Activated CD8-positive, alpha-beta memory T cell treated with anti-CD3 and anti-CD28 coated beads, Interleukin-2, amount 50 U/mL, for 48 hours (primary cell): ENCODE measurements at regions not wholly inside any gene's neighbourhood (a gene's known extent, or its start where the extent isn't known, plus 50 kb on each side); places are given as distances from the start of the nearest gene placed in this dataset.

Source experiments
- DNase-seq: peaks from one replicate; pipeline ENCODE4 v3.0.0-alpha.2; 2020

DNA sequence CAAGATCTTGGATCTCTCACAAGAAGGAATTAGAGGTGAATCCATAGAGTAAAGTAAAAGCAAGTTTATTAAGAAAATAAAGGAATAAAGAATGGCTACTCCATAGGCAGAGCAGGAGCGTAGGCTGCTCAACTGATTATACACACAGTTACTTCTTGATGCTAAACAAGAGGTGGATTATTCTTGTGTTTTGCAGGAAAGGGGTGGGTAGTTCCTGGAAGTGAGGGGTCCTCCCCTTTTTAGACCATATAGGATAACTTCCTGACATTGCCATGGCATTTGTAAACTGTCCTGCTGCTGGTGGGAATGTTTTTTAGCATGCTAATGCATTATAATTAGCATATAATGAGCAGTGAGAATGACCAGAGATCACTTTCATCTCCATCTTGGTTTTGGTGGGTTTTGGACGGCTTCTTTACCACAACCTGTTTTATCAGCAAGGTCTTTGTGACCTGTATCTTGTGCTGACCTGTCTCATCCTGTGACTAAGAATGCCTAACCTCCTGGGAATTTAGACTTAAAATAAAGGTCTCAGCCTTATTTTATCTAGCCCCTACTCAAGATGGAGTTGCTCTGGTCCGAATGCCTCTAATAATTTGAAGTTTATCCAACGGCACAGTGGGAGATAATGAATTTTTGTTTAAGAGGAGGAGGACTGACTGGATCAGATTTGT lies 165.7 kb upstream of the DMRT1 start:
- DNase-seq, result no peak

DNA sequence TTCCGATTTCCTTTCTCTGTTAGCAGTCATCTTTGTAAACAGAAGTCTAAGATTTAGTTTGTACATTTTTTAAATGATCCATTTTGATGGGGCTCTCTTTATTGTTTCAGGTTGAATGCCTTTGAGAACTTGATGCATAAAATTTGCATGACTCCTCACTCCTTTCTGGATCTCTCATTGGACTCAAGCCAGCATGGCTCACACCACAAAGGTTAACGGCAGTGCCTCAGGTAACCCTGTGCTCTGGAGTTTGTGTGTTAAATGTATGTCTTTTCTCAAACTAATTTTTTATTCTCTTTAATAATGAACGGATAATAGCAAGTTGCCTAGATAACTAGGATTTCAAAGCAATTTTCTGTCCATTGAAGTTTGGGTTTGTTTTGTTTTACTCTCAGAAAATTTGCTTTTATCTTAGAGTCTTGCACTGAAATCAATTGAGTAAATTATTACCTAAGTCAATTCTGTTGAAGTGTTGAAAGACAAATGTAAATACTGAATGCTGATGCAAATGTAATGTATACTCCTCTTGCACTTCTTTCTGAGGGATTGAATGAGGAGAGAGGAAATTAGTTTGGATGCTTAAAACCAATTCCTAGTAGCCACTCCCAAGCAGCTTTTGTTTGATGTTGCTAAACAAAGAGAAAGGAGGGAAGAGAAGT lies 164.6 kb upstream of the DMRT1 start:
- no peak for DNase-seq

DNA sequence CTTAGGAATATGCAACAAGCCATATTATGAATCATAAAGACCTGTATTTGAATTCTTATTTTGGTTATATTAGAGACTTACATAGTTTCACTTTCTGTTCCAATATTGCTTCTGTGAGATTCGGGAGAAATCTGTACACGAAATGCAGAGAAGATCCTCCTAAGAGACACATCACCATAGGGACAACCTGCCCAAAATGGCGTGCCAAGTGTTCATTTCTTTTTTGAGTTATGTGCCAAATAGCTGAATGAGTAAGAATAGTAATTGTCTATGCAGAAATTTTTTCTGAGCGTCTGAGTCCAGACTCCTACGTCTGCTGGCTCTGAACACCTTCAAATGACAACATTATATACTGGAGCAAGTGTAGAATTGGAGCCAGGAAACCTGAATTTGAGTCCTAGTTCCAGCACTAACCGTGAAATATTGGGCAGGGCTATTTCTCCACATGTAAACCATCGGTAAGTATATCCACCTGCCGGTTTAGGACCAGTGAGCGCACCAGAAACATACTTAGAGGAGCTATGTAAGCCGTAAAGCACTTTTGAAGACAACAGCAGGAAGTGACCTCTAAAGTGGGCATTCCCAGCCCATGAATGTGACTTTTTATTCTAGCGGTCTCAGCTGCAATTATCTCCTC lies 163.9 kb upstream of the DMRT1 start:
- no peak for DNase-seq

DNA sequence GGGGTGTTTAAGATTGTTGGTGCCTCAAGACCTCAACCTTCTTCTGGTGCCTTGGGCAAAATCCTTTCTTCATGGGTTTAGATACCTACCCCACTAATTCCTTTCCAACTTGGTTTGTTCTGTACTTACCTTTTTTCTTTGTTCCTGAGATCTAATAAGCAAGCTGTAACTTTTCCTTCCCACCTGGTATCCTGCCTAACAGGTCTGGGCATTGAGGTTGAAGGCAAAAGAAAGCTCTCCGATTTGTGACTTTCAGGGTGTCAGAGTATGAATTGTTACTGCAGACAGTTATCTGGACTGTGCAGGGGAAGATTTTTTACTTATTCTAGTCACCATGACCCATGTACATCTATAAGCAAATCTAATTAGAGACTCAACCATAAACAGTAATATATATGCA lies 162.6 kb upstream of the DMRT1 start:
- DNase-seq, result no peak

DNA sequence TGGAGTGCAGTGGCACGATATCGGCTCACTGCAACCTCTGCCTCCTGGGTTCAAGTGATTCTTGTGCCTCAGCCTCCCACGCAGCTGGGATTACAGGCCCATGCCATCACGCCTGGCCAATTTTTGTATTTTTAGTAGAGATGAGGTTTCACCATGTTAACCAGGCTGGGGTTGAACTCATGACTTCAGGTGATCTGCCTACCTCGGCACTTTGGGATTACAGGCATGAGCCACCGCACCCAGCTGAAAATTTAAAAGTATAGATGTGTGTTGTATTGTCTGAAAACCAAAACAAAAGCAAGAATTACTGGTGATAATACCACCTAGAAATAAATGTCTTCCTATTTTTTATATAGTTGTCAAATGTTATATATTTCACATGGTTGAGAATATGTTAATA lies 162.0 kb upstream of the DMRT1 start:
- DNase-seq, result no peak

DNA sequence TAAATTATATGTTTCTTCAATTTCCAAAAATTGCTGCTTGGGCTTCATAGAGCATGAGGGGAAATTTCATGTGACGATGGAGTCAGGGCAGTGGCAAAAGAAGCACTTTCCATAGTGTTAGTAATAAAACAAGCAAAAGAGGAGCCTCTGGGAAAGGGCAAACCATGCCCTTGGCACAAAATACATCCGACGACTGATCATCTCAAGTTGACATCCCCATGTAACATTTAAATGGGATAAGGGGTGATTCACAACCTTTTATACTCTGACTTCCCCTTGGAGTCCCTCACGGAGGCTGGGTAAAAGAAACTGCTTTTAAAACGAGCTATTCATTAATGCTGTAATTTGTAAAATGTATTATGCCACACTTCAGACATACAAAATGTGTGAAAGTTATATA lies 161.4 kb upstream of the DMRT1 start:
- no peak for DNase-seq

DNA sequence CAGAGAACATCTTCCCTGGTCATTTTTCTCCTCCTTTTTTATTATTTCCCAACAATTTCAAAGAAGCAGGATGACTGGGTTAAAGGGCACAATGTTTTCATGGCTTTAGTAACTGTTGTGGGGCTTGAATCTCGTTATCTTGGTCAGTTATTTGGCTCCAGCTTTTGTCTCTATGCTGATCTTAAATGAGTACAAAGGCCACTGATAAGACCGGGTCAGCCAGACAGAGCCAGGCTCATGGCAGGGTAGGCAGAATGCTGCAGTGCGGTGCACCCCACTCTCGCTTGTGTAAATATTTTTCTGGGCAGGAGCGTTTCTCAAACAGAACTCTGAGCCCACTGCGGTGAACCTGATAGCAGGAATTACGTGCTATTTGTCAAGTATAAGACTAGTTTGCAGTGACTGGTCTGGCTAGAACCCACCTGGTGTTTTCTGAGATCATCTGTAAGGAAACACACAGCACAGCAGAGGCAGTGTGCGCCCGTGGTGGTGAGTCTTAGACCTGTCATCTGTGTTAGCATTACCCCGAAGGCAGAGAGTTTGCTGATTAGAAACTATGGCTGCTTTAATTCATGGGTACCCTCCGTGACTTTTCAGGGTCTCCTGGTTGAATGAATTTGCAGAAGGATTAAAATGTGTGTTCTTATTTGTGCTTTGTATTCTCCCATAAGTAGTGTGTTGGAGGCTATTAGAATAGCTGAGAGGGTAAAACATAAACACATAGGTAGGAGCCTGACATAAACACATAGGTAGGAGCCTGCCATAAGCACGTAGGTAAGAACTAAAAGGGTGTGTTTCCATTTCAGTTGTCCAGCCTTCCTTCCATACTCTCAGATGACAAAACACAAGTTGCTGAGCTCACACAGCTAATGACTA lies 158.6 kb upstream of the DMRT1 start:
- DNase-seq, result no peak

DNA sequence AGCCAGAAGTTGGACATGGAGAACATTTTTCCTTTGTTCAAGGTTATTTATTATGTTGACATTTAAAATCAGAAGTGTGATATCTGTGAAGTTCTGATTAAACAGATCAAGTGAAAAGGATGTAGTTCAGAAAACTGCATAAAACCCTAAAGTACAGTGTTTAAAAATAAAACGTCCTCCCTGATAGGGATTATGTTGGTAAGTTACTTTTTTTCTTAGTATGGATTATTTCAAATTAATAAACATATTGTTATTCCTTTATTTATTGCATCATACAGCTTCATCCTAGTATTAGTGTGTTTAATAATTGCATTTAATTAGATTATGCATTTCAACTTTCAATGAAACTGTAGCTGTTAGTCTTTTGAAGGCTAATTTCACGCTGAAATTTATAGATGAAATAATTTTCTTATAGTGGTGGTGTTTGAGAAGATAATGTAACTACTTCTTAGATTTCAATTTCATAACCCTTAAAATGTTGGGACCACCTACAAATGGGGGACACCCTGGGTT lies 157.9 kb upstream of the DMRT1 start:
- DNase-seq, result no peak

DNA sequence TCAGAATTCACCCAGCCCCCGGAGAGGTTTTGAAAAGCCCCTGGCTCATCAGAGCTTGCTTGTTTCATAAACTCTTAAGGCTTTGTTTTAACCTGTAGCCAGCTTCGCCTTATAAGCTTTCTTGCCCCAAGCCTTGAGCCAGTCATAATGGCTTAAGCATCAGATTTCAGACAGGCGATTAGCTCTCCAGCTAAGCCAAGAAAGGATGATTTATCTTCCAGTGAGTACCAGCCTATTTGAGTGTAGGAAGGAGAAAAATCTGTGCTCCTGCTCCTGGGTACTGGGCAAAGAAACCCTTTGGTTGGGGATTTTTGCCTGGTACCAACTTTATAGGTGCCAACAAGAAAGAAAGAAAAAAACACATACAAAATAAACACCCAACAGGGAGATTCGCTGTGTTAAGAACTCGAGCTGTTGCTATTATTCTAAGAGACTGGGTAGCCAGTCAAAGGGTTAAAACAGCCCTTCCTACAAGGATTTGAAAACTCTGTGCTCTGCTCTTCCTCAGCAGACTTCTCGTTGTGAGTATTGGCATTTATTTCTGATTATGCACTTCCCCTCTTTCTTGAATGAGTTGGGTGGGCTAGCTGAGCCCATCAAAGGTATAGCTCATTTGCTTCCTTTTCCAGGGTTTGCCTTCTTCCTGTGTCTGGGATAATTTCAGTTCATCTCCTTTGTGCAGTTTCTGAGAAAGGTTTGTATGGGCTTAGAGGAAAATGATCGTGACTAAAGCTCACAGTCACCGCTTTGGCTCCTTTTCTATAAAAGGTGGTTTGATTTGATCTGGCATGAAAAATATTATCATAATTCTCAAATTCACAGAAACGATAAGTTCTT lies 157.2 kb upstream of the DMRT1 start:
- DNase-seq, result no peak

DNA sequence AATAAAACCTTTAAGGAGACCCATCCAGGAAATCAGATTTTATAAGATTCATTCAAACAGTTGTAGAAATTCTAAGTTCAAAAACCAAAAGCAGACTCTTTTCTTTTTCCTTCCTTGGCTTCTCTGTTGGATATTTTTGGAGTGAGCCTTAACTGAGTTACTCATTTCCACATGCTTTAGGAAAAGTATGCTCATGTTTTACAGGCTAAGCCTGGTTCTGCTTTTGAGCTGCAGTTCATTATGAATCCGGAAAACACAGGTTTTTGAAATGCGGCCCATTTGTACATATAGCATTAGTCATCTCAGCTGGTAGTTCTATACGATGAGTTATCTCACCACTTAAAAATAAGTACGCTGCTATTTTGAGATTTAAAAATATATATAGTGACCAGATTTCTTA lies 156.6 kb upstream of the DMRT1 start:
- DNase-seq, result no peak

DNA sequence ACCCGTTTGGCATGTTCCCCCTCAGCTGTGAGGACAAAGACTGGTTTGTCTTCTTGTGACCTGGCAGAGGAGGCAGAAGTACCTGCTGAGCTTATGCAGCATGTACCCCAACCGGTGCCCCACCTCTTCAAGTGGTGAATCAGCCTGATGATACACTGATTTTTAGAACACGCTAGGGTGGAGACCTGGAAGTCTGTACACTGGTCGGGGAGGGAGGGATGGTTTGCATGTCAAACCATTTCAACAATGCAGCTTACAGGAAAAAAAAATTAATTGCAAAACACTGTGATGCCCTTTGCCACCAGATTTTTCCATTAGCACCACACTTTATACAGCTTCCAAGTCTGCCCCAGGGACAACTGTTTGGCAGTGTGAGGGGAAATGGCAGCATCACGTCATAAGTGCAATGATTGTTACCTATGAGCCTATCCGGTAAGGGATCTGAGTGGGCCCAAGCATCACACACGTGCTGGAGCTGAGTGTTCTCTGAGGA lies 155.1 kb upstream of the DMRT1 start:
- no peak for DNase-seq

DNA sequence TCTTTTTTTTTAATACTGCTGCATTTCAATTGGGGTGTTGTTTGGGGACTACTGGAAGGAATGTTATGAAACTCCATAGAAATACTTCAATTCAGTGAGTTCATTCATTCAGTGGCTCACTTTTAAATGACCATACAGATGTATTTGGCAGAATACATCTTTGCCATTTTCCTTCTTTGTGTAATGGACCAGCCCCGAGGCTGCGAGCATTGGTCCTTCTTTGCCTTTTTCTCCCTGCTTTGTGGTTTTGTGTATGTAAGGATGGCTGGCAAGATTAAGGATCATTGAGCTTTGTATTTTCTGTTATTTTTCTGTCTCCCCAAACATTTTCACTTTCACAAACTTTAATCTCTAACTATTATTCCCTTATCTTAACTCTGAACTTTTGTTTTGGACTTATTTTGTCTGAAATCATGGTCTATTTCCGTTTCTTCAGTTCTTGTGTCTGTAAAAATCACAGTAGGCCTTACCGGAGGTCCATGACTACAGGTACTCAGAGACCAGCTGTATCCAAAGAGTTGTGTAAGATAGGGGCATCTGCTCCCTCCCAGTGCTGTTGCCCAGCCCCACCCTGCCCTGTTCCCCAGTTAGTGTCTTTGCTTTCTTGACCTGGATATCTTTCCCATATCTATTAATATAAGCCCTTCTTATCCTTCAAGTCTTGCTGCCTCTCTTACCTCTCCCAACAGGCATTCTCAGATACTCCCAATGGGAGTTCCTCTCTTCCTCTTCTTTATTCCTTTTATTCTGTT lies 154.3 kb upstream of the DMRT1 start:
- no peak for DNase-seq

DNA sequence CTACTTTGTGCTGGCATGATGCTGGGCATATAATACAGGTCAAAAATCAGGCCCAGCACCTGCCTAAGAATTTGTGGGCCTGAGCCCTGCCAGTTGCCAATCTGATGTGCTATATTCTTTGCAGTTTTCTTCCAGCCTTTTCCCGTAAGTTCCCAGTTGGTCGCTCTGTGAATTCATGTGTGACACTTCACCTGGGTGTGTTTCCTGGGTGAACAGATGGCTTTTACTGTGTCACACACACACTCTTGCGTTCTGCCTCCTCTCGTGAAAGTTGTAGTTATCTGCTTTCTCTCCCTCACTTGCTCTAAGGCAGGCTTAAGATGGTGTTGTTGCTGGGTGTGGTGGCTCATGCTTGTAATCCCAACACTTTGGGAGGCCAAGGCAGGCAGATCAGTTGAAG lies 153.5 kb upstream of the DMRT1 start:
- DNase-seq, result no peak

DNA sequence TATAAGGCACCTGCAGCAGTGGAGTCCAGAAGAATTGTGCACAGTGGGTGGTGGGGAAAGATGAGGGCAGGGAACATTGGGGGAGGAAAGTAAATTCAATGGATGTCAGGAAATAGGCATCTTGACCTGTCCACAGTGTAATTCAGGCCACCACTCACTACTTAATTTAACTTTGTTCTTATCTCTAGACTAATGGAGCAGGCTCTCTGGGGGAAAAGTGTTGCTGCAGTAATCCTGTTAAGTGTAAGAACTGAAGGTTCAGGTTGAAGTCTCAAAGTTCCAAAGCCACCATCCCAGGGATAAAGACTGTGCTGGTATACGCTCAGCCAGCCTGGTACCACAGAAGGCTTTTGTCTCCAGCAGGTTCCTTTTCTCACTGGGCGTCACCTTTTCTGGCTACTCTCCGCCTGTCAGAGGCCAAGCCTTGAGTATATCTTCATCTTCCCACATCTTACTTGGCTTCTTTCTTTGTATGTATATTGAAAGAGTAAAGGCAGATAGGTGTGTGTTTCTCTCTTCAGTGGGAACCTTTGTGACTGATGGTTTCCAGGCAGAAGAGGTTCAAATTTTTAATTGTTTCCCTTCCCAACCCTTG lies 150.9 kb upstream of the DMRT1 start:
- no peak for DNase-seq

DNA sequence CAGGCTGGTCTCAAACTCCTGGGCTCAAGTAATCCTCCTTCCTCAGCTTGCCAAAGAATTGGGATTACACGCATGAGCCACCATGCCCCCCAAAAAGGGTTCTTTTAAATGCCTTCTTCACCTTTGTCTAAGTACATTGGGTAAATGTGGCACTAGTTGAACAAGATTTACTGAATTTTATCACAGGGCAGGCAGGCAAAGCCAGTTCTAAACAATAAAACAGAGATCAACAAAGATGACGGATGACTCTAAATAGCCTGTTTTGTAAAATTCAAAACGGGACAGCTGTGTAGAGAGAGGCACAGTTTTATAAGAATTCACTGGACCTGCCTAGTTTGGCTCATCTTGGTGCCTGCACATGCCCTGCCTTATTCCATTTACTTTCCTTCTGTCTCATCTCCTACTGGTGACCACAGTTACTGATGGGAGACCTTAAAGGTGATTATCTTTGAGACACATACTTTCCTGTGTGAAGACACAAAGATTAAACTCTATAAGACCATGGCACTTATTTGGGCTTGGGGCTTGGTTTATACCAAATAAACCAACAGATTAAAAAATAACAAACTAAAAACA lies 149.6 kb upstream of the DMRT1 start:
- no peak for DNase-seq

DNA sequence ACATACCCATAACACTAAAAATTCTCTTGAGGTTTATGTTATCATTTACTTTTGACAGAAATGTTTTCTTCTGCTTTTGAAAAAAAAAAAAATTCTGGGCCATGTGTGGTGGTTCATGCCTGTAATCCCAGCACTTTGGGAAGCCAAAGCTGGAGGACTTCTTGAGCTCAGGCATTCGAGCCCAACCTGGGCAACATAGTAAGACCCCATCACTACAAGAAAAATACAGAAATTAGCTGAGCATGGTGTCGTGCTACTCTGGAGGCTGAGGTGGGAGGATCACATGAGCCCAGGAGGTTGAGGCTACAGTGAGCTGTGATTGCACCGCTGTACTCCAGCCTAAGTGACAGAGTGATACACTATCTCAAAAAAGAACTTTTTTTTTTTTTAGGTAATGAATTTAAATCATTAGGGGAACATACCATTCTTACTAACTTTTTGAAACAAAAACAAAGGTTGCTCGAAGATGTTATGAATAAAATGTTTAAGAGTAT lies 148.8 kb upstream of the DMRT1 start:
- DNase-seq, result no peak

DNA sequence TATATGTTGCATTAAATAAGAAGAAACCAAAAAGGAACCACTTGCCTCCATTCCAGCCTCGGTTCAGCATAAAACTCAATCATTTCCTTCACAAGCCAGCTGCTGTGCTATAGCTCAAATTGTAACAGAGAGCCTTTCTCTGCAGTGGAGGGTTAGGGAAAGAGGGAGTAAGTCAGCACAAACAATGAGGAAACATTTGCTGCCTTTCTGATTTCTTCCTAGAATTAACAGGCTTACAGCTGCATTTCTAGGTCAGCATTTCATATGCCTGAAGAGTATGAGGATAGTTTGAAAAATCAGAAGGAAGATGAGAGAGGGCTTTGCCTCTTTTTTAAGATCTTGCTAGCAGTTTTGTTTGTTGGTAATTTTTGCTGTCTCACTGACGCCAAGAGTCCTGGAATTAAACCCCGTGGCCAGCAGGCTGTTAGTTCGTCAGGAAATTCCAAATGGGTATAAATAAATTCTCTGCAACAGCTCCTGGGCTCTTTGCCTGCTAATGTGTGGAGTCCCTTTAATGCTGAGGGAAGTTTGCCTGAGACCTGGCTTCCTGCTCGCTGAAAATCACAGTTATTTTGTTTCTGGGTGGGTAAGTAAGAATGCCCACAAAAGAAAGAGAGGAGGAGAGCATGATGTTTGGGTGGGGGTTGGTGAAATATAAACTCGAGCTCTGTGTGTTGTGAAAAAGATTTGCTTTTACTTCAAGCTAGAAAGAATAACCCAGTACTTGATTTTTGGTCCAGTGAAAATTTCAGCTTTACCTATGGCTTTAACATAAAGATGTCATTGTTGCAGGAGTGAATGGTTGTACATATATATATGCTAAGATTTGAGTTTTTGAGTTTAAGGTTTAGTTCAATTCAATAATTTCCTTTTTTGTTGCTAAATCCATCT lies 148.1 kb upstream of the DMRT1 start:
- DNase-seq, result no peak

DNA sequence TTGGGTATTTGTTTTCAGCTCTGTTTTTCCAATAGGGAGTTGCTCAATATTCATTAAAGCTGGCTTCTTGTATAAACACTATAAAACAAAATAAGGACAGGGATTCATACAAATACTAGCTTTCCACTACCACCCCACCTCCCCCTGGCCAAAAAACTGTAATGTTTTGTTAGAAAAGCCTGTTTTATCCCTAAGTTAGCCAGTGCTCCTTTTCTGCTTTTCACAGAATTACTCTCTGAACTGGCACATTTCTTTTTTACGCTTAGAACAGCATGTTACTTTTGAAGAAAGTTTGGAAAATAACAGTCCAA lies 147.4 kb upstream of the DMRT1 start:
- DNase-seq, result no peak

DNA sequence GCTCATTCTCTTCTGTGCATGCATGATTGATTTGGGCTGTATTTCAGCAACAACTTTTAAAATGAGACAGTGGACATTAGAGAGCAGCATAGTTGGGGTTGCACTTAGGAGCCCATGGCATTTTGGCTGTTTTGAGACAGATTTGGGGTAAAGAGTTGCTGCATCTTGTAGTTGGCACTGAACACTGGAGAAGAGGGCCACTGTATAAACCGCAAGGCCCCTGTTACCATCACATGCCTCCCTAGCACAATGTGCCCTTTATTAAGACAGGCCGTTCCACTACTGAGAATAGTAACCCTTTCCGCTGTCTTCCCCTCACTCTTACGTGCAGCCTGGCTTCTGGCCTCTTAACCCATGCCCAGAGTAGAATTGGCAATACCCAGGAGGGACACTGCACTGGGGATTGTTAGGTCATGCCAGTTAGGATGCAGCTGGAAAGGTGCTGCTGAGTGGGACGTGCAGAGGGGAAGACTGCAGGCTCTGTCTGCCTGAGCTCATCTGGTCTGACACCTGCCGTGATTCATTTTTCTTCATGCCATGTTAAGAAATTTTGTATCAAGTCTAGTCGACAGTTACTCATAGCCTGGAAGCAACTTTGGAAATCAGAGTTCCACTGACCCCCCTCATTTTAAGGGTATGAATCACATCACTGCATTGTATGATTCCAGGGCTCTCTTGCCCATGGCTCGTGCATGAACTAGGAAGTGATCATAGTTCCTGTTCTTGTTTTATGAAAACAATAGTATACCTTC lies 146.9 kb upstream of the DMRT1 start:
- DNase-seq, result no peak
